NCI-H1105 (cell line): ENCODE measurements at regions not wholly inside any gene's neighbourhood (a gene's known extent, or its start where the extent isn't known, plus 50 kb on each side); places are given as distances from the start of the nearest gene placed in this dataset.
"Not testable (repeated sequence)": the region's sequence is repeated elsewhere in the genome, so short reads cannot be mapped to it uniquely, and the experiment has no call there.

ENCODE experiments used
- DNase-seq: peaks from one replicate; lab custom pipeline; 2025; lab: John Stamatoyannopoulos, UW

GRCh38 chr6:4459032-4459431 lies 317.2 kb upstream of the CDYL start:
- DNase-seq, result no peak

GRCh38 chr6:4451718-4452117 lies 316.3 kb upstream of the ECI2 start:
- no peak for DNase-seq

GRCh38 chr6:4451081-4451480 lies 315.7 kb upstream of the ECI2 start:
- DNase-seq, result no peak

- DNase-seq, result no peak
These were observed 314.9 kb upstream of the ECI2 start for GRCh38 chr6:4450237-4450636.

GRCh38 chr6:4449409-4449808 lies 314.0 kb upstream of the ECI2 start:
- no peak for DNase-seq

- no peak for DNase-seq
These were observed 313.5 kb upstream of the ECI2 start for GRCh38 chr6:4448841-4449240.

- no peak for DNase-seq
These were observed 312.4 kb upstream of the ECI2 start for GRCh38 chr6:4447639-4448330.

- no peak for DNase-seq
These were observed 311.6 kb upstream of the ECI2 start for GRCh38 chr6:4446982-4447381.

- no peak for DNase-seq
These were observed 306.6 kb upstream of the ECI2 start for GRCh38 chr6:4441981-4442434.

- DNase-seq, result no peak
These were observed 303.8 kb upstream of the ECI2 start for GRCh38 chr6:4439159-4439558.

GRCh38 chr6:4437342-4437741 lies 302.0 kb upstream of the ECI2 start:
- no peak for DNase-seq

GRCh38 chr6:4435981-4436445 lies 300.6 kb upstream of the ECI2 start:
- no peak for DNase-seq

- no peak for DNase-seq
These were observed 299.3 kb upstream of the ECI2 start for GRCh38 chr6:4434655-4435054.

GRCh38 chr6:4433199-4433598 lies 297.8 kb upstream of the ECI2 start:
- no peak for DNase-seq

- DNase-seq, result no peak
These were observed 291.6 kb upstream of the ECI2 start for GRCh38 chr6:4426968-4427367.

- no peak for DNase-seq
These were observed 286.5 kb upstream of the ECI2 start for GRCh38 chr6:4421837-4422236.

GRCh38 chr6:4420160-4420865 lies 284.9 kb upstream of the ECI2 start:
- DNase-seq, result no peak

- no peak for DNase-seq
These were observed 280.2 kb upstream of the ECI2 start for GRCh38 chr6:4415549-4415948.

GRCh38 chr6:4414078-4414477 lies 278.7 kb upstream of the ECI2 start:
- not testable (repeated sequence) for DNase-seq

- DNase-seq, result no peak
These were observed 277.7 kb upstream of the ECI2 start for GRCh38 chr6:4413073-4413472.

- no peak for DNase-seq
These were observed 277.1 kb upstream of the ECI2 start for GRCh38 chr6:4412488-4412887.

GRCh38 chr6:4412077-4412476 lies 276.7 kb upstream of the ECI2 start:
- no peak for DNase-seq

GRCh38 chr6:4407710-4408109 lies 272.3 kb upstream of the ECI2 start:
- not testable (repeated sequence) for DNase-seq
